ENCODE measurements at regions not wholly inside any gene's neighbourhood (a gene's known extent, or its start where the extent isn't known, plus 50 kb on each side); places are given as distances from the start of the nearest gene placed in this dataset.

GRCh38 chr12:92077530-92077929 lies 68.1 kb downstream of the BTG1 start:
- TF ChIP-seq POLR2A (IDR thresholded peaks at IDR 0.05) (no peak), CTCF (IDR thresholded peaks at IDR 0.05) (no peak)
